ENCODE measurements at regions not wholly inside any gene's neighbourhood (a gene's known extent, or its start where the extent isn't known, plus 50 kb on each side); places are given as distances from the start of the nearest gene placed in this dataset.
A peak's percentile ranks its signal among the peaks of the same experiment; 100 is the strongest.

- Histone ChIP-seq H3K36me3 (ENCODE audit: control insufficient read depth, insufficient read depth, low read length) (no peaks in the 10 kb centered on the region), H3K27me3 (ENCODE audit: control insufficient read depth, insufficient read depth, low read length) (no peaks in the 10 kb centered on the region), H3K4me3 (ENCODE audit: low read depth, low read length) (no peak overlapping the region)
- no peak for DNase-seq (ENCODE audit: low read depth)
- TF ChIP-seq CTCF (IDR thresholded peaks at IDR 0.05; ENCODE audit: insufficient read depth, low read length, severe bottlenecking) = peak; percentile 18
- FAIRE-seq = no peak
Observed at GRCh38 chr1:2921970-2922686, 99.1 kb upstream of the ACTRT2 start.

GRCh38 chr1:2923351-2923750 lies 97.9 kb upstream of the ACTRT2 start:
- DNase-seq (ENCODE audit: low read depth) (no peak), FAIRE-seq (no peak)
- no peaks in the 10 kb centered on the region for H3K36me3 ChIP-seq (ENCODE audit: control insufficient read depth, insufficient read depth, low read length)
- no peaks in the 10 kb centered on the region for H3K27me3 ChIP-seq (ENCODE audit: control insufficient read depth, insufficient read depth, low read length)
- no peak for TF ChIP-seq CTCF (IDR thresholded peaks at IDR 0.05; ENCODE audit: insufficient read depth, low read length, severe bottlenecking)
- no peak overlapping the region for H3K4me3 ChIP-seq (ENCODE audit: low read depth, low read length)

GRCh38 chr1:2925291-2925690 lies 96.0 kb upstream of the ACTRT2 start:
- TF ChIP-seq CTCF (IDR thresholded peaks at IDR 0.05; ENCODE audit: insufficient read depth, low read length, severe bottlenecking) = no peak
- H3K4me3 ChIP-seq (ENCODE audit: low read depth, low read length) = no peak overlapping the region
- no peak for FAIRE-seq
- no peak for DNase-seq (ENCODE audit: low read depth)
- H3K27me3 ChIP-seq (ENCODE audit: control insufficient read depth, insufficient read depth, low read length) = no peaks in the 10 kb centered on the region
- no peaks in the 10 kb centered on the region for H3K36me3 ChIP-seq (ENCODE audit: control insufficient read depth, insufficient read depth, low read length)

- Histone ChIP-seq H3K36me3 (ENCODE audit: control insufficient read depth, insufficient read depth, low read length) (no peaks in the 10 kb centered on the region), H3K4me3 (ENCODE audit: low read depth, low read length) (no peak overlapping the region), H3K27me3 (ENCODE audit: control insufficient read depth, insufficient read depth, low read length) (no peaks in the 10 kb centered on the region)
- DNase-seq (ENCODE audit: low read depth) = no peak
- TF ChIP-seq CTCF (IDR thresholded peaks at IDR 0.05; ENCODE audit: insufficient read depth, low read length, severe bottlenecking) = no peak
- FAIRE-seq = no peak
Observed at GRCh38 chr1:2925918-2926317, 95.3 kb upstream of the ACTRT2 start.

GRCh38 chr1:2926447-2927055 lies 94.7 kb upstream of the ACTRT2 start:
- no peak for FAIRE-seq

More at GRCh38 chr1:2926447-2927055, 94.7 kb upstream of the ACTRT2 start:
- no peak overlapping the region for H3K4me3 ChIP-seq (ENCODE audit: low read depth, low read length)
- no peak for TF ChIP-seq CTCF (IDR thresholded peaks at IDR 0.05; ENCODE audit: insufficient read depth, low read length, severe bottlenecking)
- no peaks in the 10 kb centered on the region for H3K36me3 ChIP-seq (ENCODE audit: control insufficient read depth, insufficient read depth, low read length)
- no peak for DNase-seq (ENCODE audit: low read depth)
- no peaks in the 10 kb centered on the region for H3K27me3 ChIP-seq (ENCODE audit: control insufficient read depth, insufficient read depth, low read length)
